ENCODE measurements at regions not wholly inside any gene's neighbourhood (a gene's known extent, or its start where the extent isn't known, plus 50 kb on each side); places are given as distances from the start of the nearest gene placed in this dataset.

- Histone ChIP-seq H3K27ac (ENCODE audit: low read depth in 1 of 2, low read length in 2 of 2) (no peak overlapping the region), H3K9ac (ENCODE audit: low read depth in 1 of 2, low read length in 2 of 2) (no peak overlapping the region), H3K36me3 (ENCODE audit: control insufficient read depth in 4 of 4, insufficient read depth in 3 of 4, low read depth in 1 of 4, low read length in 3 of 4) (no peaks in the 10 kb centered on the region), H3K9me3 (ENCODE audit: control insufficient read depth in 4 of 4, low read length in 3 of 4) (no peaks in the 10 kb centered on the region), H3K4me3 (ENCODE audit: low read depth in 1 of 3, low read length in 3 of 3) (no peak overlapping the region), H3K27me3 (ENCODE audit: control insufficient read depth in 4 of 4, insufficient read depth in 4 of 4, low read length in 3 of 4) (no peaks in the 10 kb centered on the region), H3K4me1 (ENCODE audit: control insufficient read depth in 4 of 4, insufficient read depth in 4 of 4, low read length in 3 of 4) (no peaks in the 10 kb centered on the region)
- WGBS: 85% methylated on average over 6 of the region's 6 CpGs
- no peak for DNase-seq (ENCODE audit: low spot score)
- no peak for TF ChIP-seq MAX (IDR thresholded peaks at IDR 0.05)
- TF ChIP-seq ZBTB33 (IDR thresholded peaks at IDR 0.05): no peak
- no peak for TF ChIP-seq GABPA (IDR thresholded peaks at IDR 0.05 in 1 of 2, conservative IDR thresholded peaks at IDR 0.05 in 1 of 2)
- no peak for TF ChIP-seq TAF1 (conservative IDR thresholded peaks at IDR 0.05)
- TF ChIP-seq RAD21 (IDR thresholded peaks at IDR 0.05): no peak
- no peak for TF ChIP-seq FOXA1 (IDR thresholded peaks at IDR 0.05)
- TF ChIP-seq NR2F2 (IDR thresholded peaks at IDR 0.05): no peak
- no peak for TF ChIP-seq REST (IDR thresholded peaks at IDR 0.05)
- TF ChIP-seq HNF4G (IDR thresholded peaks at IDR 0.05): no peak
- no peak for TF ChIP-seq RXRA (IDR thresholded peaks at IDR 0.05)
- TF ChIP-seq HNF4A (conservative IDR thresholded peaks at IDR 0.05): no peak
- no peak for TF ChIP-seq CTCF (IDR thresholded peaks at IDR 0.05; ENCODE audit: low read depth, low read length, missing input control)
- no peak for TF ChIP-seq EGR1 (IDR thresholded peaks at IDR 0.05; ENCODE audit: low read depth in 2 of 2)
Observed at GRCh38 chr13:111051041-111051725, 63.9 kb upstream of the ARHGEF7 start.

- Histone ChIP-seq H3K27me3 (ENCODE audit: control insufficient read depth in 4 of 4, insufficient read depth in 4 of 4, low read length in 3 of 4) (no peaks in the 10 kb centered on the region), H3K36me3 (ENCODE audit: control insufficient read depth in 4 of 4, insufficient read depth in 3 of 4, low read depth in 1 of 4, low read length in 3 of 4) (no peaks in the 10 kb centered on the region), H3K9me3 (ENCODE audit: control insufficient read depth in 4 of 4, low read length in 3 of 4) (no peaks in the 10 kb centered on the region), H3K27ac (ENCODE audit: low read depth in 1 of 2, low read length in 2 of 2) (no peak overlapping the region), H3K9ac (ENCODE audit: low read depth in 1 of 2, low read length in 2 of 2) (no peak overlapping the region), H3K4me3 (ENCODE audit: low read depth in 1 of 3, low read length in 3 of 3) (no peak overlapping the region), H3K4me1 (ENCODE audit: control insufficient read depth in 4 of 4, insufficient read depth in 4 of 4, low read length in 3 of 4) (no peaks in the 10 kb centered on the region)
- no peak for DNase-seq (ENCODE audit: low spot score)
- WGBS: 24% methylated on average over 4 of the region's 4 CpGs
- TF ChIP-seq HNF4A (conservative IDR thresholded peaks at IDR 0.05): no peak
- TF ChIP-seq MAX (IDR thresholded peaks at IDR 0.05): no peak
- no peak for TF ChIP-seq EGR1 (IDR thresholded peaks at IDR 0.05; ENCODE audit: low read depth in 2 of 2)
- no peak for TF ChIP-seq GABPA (IDR thresholded peaks at IDR 0.05 in 1 of 2, conservative IDR thresholded peaks at IDR 0.05 in 1 of 2)
- no peak for TF ChIP-seq RXRA (IDR thresholded peaks at IDR 0.05)
- no peak for TF ChIP-seq JUND (IDR thresholded peaks at IDR 0.05)
- no peak for TF ChIP-seq RAD21 (IDR thresholded peaks at IDR 0.05)
- no peak for TF ChIP-seq HNF4G (IDR thresholded peaks at IDR 0.05)
- TF ChIP-seq REST (IDR thresholded peaks at IDR 0.05): no peak
Observed at GRCh38 chr13:111050539-111050879, 64.6 kb upstream of the ARHGEF7 start.

All from liver (tissue), 8 donors.